ENCODE measurements at regions not wholly inside any gene's neighbourhood (a gene's known extent, or its start where the extent isn't known, plus 50 kb on each side); places are given as distances from the start of the nearest gene placed in this dataset.

- DNase-seq (ENCODE audit: low spot score): no peak
- Mint-ChIP-seq H3K4me3 (no peak overlapping the region), H3K4me1 (no peaks in the 10 kb centered on the region), H3K27ac (no peak overlapping the region), H3K9me3 (no peaks in the 10 kb centered on the region), H3K36me3 (ENCODE audit: low read depth) (no peaks in the 10 kb centered on the region), H3K27me3 (ENCODE audit: insufficient read depth, low read depth, poor library complexity) (no peaks in the 10 kb centered on the region)
- Histone ChIP-seq H3K36me3 (ENCODE audit: insufficient read depth) (no peaks in the 10 kb centered on the region), H3K27ac (ENCODE audit: low read depth) (no peak overlapping the region), H3F3A (replicated peaks; ENCODE audit: low read depth) (no peaks in the 10 kb centered on the region), H3K79me2 (replicated peaks; ENCODE audit: insufficient read depth) (no peaks in the 10 kb centered on the region), H3K4me3 (no peak overlapping the region), H3K27me3 (ENCODE audit: insufficient read depth) (no peaks in the 10 kb centered on the region), H3K4me2 (no peak overlapping the region), H2AFZ (no peak overlapping the region), H3K4me1 (ENCODE audit: insufficient read depth) (no peaks in the 10 kb centered on the region), H3K9me2 (ENCODE audit: insufficient read depth) (no peaks in the 10 kb centered on the region), H4K20me1 (replicated peaks; ENCODE audit: insufficient read depth) (no peaks in the 10 kb centered on the region)
- no peak for ATAC-seq
- TF ChIP-seq ZNF114 (CRISPR knock-in tag; IDR thresholded peaks at IDR 0.05) (no peak), NANOG (IDR thresholded peaks at IDR 0.05; ENCODE audit: borderline replicate concordance) (no peak), JUNB (IDR thresholded peaks at IDR 0.05; ENCODE audit: unreplicated experiment) (no peak), CREB1 (CRISPR knock-in tag; IDR thresholded peaks at IDR 0.05; ENCODE audit: low read depth) (no peak), ZNF462 (CRISPR knock-in tag; IDR thresholded peaks at IDR 0.05) (no peak), ETS1 (IDR thresholded peaks at IDR 0.05) (no peak), CTCF (conservative IDR thresholded peaks at IDR 0.05; ENCODE audit: low read depth in 2 of 2) (no peak), POLR2AphosphoS5 (IDR thresholded peaks at IDR 0.05; ENCODE audit: low read depth) (no peak), REST (IDR thresholded peaks at IDR 0.05; ENCODE audit: unreplicated experiment) (no peak), EZH2phosphoT487 (IDR thresholded peaks at IDR 0.05; ENCODE audit: unreplicated experiment) (no peak), EZH2 (IDR thresholded peaks at IDR 0.05; ENCODE audit: low read depth, unreplicated experiment) (no peak), STAT1 (IDR thresholded peaks at IDR 0.05; ENCODE audit: unreplicated experiment) (no peak), ZNF331 (CRISPR knock-in tag; IDR thresholded peaks at IDR 0.05; ENCODE audit: low read depth) (no peak)
Observed at GRCh38 chrX:141341341-141341740, 99.0 kb upstream of the SPANXC start.
